GM19397 (cell line): ENCODE measurements at regions not wholly inside any gene's neighbourhood (a gene's known extent, or its start where the extent isn't known, plus 50 kb on each side); places are given as distances from the start of the nearest gene placed in this dataset.

Source experiments
- ATAC-seq: cut with Tn5 transposase; IDR thresholded peaks from one replicate; pipeline ENCODE4 v1.9.1; 2021; ENCODE audit warnings: mild to moderate bottlenecking, moderate library complexity; ENCODE audit not compliant: unreplicated experiment

GRCh38 chr9:90979138-90979551, 177.5 kb downstream of the SYK start:
- no peak for ATAC-seq

GRCh38 chr9:90979639-90980038, 178.0 kb downstream of the SYK start:
- no peak for ATAC-seq

- ATAC-seq: no peak
These were observed 180.1 kb downstream of the SYK start for GRCh38 chr9:90981726-90982125.

- ATAC-seq: no peak
These were observed 181.8 kb downstream of the SYK start for GRCh38 chr9:90983394-90983793.

- ATAC-seq: no peak
These were observed 184.0 kb downstream of the SYK start for GRCh38 chr9:90985631-90986030.

- ATAC-seq: no peak
These were observed 184.5 kb downstream of the SYK start for GRCh38 chr9:90986161-90986560.

- no peak for ATAC-seq
These were observed 185.9 kb downstream of the SYK start for GRCh38 chr9:90987566-90987965.

GRCh38 chr9:90988318-90988717, 186.7 kb downstream of the SYK start:
- no peak for ATAC-seq

- ATAC-seq: no peak
These were observed 190.3 kb downstream of the SYK start for GRCh38 chr9:90991953-90992352.

GRCh38 chr9:90995516-90995915, 193.9 kb downstream of the SYK start:
- no peak for ATAC-seq

GRCh38 chr9:90996154-90997065, 194.8 kb downstream of the SYK start:
- ATAC-seq: no peak

GRCh38 chr9:90998573-90998972, 197.0 kb downstream of the SYK start:
- ATAC-seq: no peak

- ATAC-seq: no peak
These were observed 198.1 kb downstream of the SYK start for GRCh38 chr9:90999425-91000397.

GRCh38 chr9:91001146-91001611, 199.6 kb downstream of the SYK start:
- no peak for ATAC-seq

GRCh38 chr9:91004484-91004883, 202.9 kb downstream of the SYK start:
- no peak for ATAC-seq

- ATAC-seq: no peak
These were observed 203.4 kb downstream of the SYK start for GRCh38 chr9:91004992-91005391.

- no peak for ATAC-seq
These were observed 204.4 kb downstream of the SYK start for GRCh38 chr9:91006046-91006445.

GRCh38 chr9:91008568-91008967, 206.9 kb downstream of the SYK start:
- ATAC-seq: no peak

- ATAC-seq: no peak
These were observed 210.3 kb downstream of the SYK start for GRCh38 chr9:91011891-91012290.

GRCh38 chr9:91012933-91013841, 211.6 kb downstream of the SYK start:
- no peak for ATAC-seq
